HCT116 (cell line): ENCODE measurements at regions not wholly inside any gene's neighbourhood (a gene's known extent, or its start where the extent isn't known, plus 50 kb on each side); places are given as distances from the start of the nearest gene placed in this dataset.

Experiments used
- ATAC-seq: fragments of 200-7000 bp; cut with Tn5 transposase; 2 replicates; pipeline ENCODE4 v1.9.1; 2020; ENCODE audit warnings: mild to moderate bottlenecking, moderate library complexity
- BruUV-seq: library from RNA; stranded (reverse); fragments of 400-500 nt; replicated peaks from 2 replicates; lab custom pipeline; 2021; lab: Mats Ljungman, UMichigan
- CTCF ChIA-PET: fragments of 300-600 bp; sonication (Branson Sonifier 250); formaldehyde crosslinking; loops from one replicate; lab custom pipeline; 2021; ENCODE audit warnings: antibody characterized with exemption; lab: Charles Lee
- POLR2A ChIA-PET: fragments of 300-600, 350-600 bp; sonication (Branson Sonifier 250); formaldehyde crosslinking; loops from one replicate; lab custom pipeline; 2021; ENCODE audit warnings: antibody characterized with exemption; lab: Charles Lee
- RAD21 ChIA-PET, 2 experiments: fragments of 300-600 bp; sonication (Branson Sonifier 250); formaldehyde crosslinking; loops; one replicate each; lab custom pipeline; 2023; ENCODE audit warnings: low total read pairs in 2 of 2; ENCODE audit not compliant: uncharacterized antibody in 2 of 2, unreplicated experiment in 2 of 2, low non-redundant PET in 1 of 2; lab: Charles Lee
- DNase-seq: peaks from one replicate; pipeline ENCODE4 v3.0.0-alpha.2; 2010; ENCODE audit warnings: low read depth, low spot score
- H2AFZ ChIP-seq: fragments of 200-600 bp; shearing (Covaris generic), sonication (generic); 2 replicates; pipeline ENCODE4 v1.6.1; 2017; ENCODE audit warnings: low read depth, mixed run types, mixed read lengths, antibody characterized with exemption, low read length; ENCODE audit not compliant: poor library complexity, severe bottlenecking
- H3K27ac ChIP-seq: 2 replicates; pipeline ENCODE4 v1.5.1; 2012; ENCODE audit warnings: low read depth, low read length
- H3K27me3 ChIP-seq: fragments of 200-600 bp; sonication (generic); 2 replicates; pipeline ENCODE4 v1.6.1; 2016; ENCODE audit warnings: mixed run types, low read length, mixed read lengths; ENCODE audit not compliant: insufficient read depth
- H3K36me3 ChIP-seq, 2 experiments: fragments of 200-500 bp in 1 of 2; fragments of 200-600 bp in 1 of 2; sonication (Bioruptor generic) in 1 of 2; sonication (generic) in 1 of 2; 2 replicates each; pipeline versions ENCODE4 v1.5.1 to v1.6.1; 2014 to 2016; ENCODE audit warnings: low read length in 2 of 2, inconsistent platforms in 1 of 2, mixed read lengths in 1 of 2, mixed run types in 1 of 2; ENCODE audit not compliant: insufficient read depth in 2 of 2, control insufficient read depth in 1 of 2
- H3K4me1 ChIP-seq, 2 experiments: fragments of 200-600 bp in 1 of 2; sonication (generic) in 1 of 2; 2 replicates each; pipeline versions ENCODE4 v1.5.1 to v1.6.1; 2012 to 2017; ENCODE audit warnings: low read length in 2 of 2, inconsistent platforms in 1 of 2, mild to moderate bottlenecking in 1 of 2, mixed read lengths in 1 of 2, mixed run types in 1 of 2, moderate library complexity in 1 of 2; ENCODE audit not compliant: insufficient read depth in 2 of 2, control insufficient read depth in 1 of 2
- H3K4me2 ChIP-seq: fragments of 200-600 bp; sonication (generic); 2 replicates; pipeline ENCODE4 v1.6.1; 2017; ENCODE audit warnings: mixed run types, low read length, mixed read lengths
- H3K4me3 ChIP-seq, 2 experiments: fragments of 200-600 bp in 1 of 2; sonication (generic) in 1 of 2; replicated peaks in 1 of 2; 2 replicates each; pipeline ENCODE4 v1.5.1; 2011 to 2016; ENCODE audit warnings: low read length in 2 of 2, control low read depth in 1 of 2, low read depth in 1 of 2, mild to moderate bottlenecking in 1 of 2, mixed read lengths in 1 of 2, mixed run types in 1 of 2
- H3K79me2 ChIP-seq: fragments of 200-600 bp; sonication (generic); 2 replicates; pipeline ENCODE4 v1.6.1; 2017; ENCODE audit warnings: mild to moderate bottlenecking, mixed run types, low read length, moderate library complexity, mixed read lengths; ENCODE audit not compliant: insufficient read depth
- H3K9ac ChIP-seq: fragments of 200-600 bp; sonication (generic); 2 replicates; pipeline ENCODE4 v1.6.1; 2016; ENCODE audit warnings: low read length, mixed read lengths
- H3K9me2 ChIP-seq: fragments of 200-600 bp; sonication (generic), shearing (Covaris generic); 2 replicates; pipeline ENCODE4 v1.6.1; 2017; ENCODE audit warnings: mixed run types, mild to moderate bottlenecking, moderate library complexity; ENCODE audit not compliant: insufficient read depth
- H3K9me3 ChIP-seq, 2 experiments: fragments of 200-500 bp in 1 of 2; fragments of 200-600 bp in 1 of 2; sonication (Bioruptor generic) in 1 of 2; sonication (generic) in 1 of 2; 2 replicates each; pipeline ENCODE4 v1.6.1; 2014 to 2017; ENCODE audit warnings: low read length in 2 of 2, mixed read lengths in 2 of 2, inconsistent platforms in 1 of 2, low read depth in 1 of 2, mild to moderate bottlenecking in 1 of 2, mixed run types in 1 of 2, moderate library complexity in 1 of 2; ENCODE audit not compliant: control insufficient read depth in 1 of 2, insufficient read depth in 1 of 2
- H4K20me1 ChIP-seq: fragments of 200-600 bp; sonication (generic), shearing (Covaris generic); 2 replicates; pipeline ENCODE4 v1.6.1; 2017; ENCODE audit warnings: mixed run types, mild to moderate bottlenecking, moderate library complexity; ENCODE audit not compliant: insufficient read depth
- CBX3 ChIP-seq: IDR thresholded peaks from 2 replicates; pipeline ENCODE4 v1.6.1; 2012; ENCODE audit warnings: low read depth
- EGR1 ChIP-seq: IDR thresholded peaks from 2 replicates; pipeline ENCODE4 v1.6.1; 2012; ENCODE audit warnings: low read depth
- ELF1 ChIP-seq: IDR thresholded peaks from 2 replicates; pipeline ENCODE4 v1.6.1; 2012; ENCODE audit warnings: low read depth, borderline replicate concordance
- EZH2 ChIP-seq: fragments of 200-600 bp; sonication (generic); IDR thresholded peaks from 2 replicates; pipeline ENCODE4 v1.6.1; 2017; ENCODE audit warnings: antibody characterized with exemption, mixed run types
- FOSL1 ChIP-seq: IDR thresholded peaks from 2 replicates; pipeline ENCODE4 v1.6.1; 2012; ENCODE audit warnings: low read depth
- JUND ChIP-seq: IDR thresholded peaks from 2 replicates; pipeline ENCODE4 v1.6.1; 2012
- POLR2A ChIP-seq: IDR thresholded peaks from 2 replicates; pipeline ENCODE4 v1.7.0; 2011; ENCODE audit warnings: borderline replicate concordance; ENCODE audit not compliant: insufficient read depth, insufficient read length; ENCODE audit errors: extremely low read depth
- RAD21 ChIP-seq: IDR thresholded peaks from 2 replicates; pipeline ENCODE4 v1.6.1; 2012; ENCODE audit warnings: low read depth, mild to moderate bottlenecking
- SIN3A ChIP-seq: IDR thresholded peaks from 2 replicates; pipeline ENCODE4 v1.6.1; 2012; ENCODE audit warnings: low read depth
- SP1 ChIP-seq: IDR thresholded peaks from 2 replicates; pipeline ENCODE4 v1.6.1; 2012; ENCODE audit warnings: low read depth
- SRF ChIP-seq: IDR thresholded peaks from 2 replicates; pipeline ENCODE4 v1.6.1; 2012; ENCODE audit warnings: low read depth
- ZFX ChIP-seq: fragments of 450-650 bp; IDR thresholded peaks from 2 replicates; pipeline ENCODE4 v1.6.1; 2017
- ZNF274 ChIP-seq: fragments of 200-500 bp; sonication (Bioruptor generic); IDR thresholded peaks from 2 replicates; pipeline ENCODE4 v1.6.1; 2014; ENCODE audit warnings: mild to moderate bottlenecking, low read depth, low read length, inconsistent platforms
- intact Hi-C: fragments of 100-400 bp; cut with micrococcal nuclease; formaldehyde crosslinking; loops from 2 replicates; pipeline ENCODE4 v1.10.0; 2022
- TF ChIP-seq, protein P1 (sequence below): IDR thresholded peaks from 2 replicates; pipeline ENCODE4 v1.6.1; 2012
- TF ChIP-seq, protein P2 (sequence below): IDR thresholded peaks from 2 replicates; pipeline ENCODE4 v1.6.1; 2012
- TF ChIP-seq, protein P3 (sequence below), 3 experiments: fragments of 200-600 bp in 1 of 3; sonication (generic) in 1 of 3; IDR thresholded peaks in 2 of 3; conservative IDR thresholded peaks in 1 of 3; 2 replicates each; pipeline ENCODE4 v1.5.1; 2012 to 2017; ENCODE audit warnings: low read depth in 2 of 3, low read length in 2 of 3, antibody characterized with exemption in 1 of 3, borderline replicate concordance in 1 of 3, control low read depth in 1 of 3, mild to moderate bottlenecking in 1 of 3, mixed read lengths in 1 of 3, mixed run types in 1 of 3, moderate library complexity in 1 of 3; ENCODE audit not compliant: insufficient read depth in 1 of 3

DNA sequence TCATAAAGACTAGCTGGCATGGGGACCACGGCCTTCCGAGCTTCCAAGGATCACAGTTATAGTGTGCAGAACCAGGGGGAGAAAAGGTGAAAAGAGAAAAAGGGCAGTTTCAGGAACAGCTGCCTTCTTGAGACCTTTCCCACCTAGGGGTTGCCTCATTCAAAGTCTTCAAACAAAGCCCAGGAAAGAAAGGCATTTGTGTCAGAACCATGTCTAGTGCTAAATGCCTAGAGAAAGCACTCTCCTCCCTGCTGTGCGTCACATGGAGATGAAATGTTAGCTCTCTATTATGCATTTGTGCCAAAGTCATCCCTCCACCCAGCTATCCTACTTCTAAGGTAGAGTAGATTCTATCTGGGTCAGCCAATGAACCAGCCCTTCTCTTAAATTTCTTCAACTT lies 1037.3 kb upstream of the WWC1 start:
- H3K4me3 ChIP-seq: no peak overlapping the region
- intact Hi-C loops: no loop called here
- BruUV-seq: no TSS peak
- H3K9me3 ChIP-seq: peaks cover 0 to 15% of the 10 kb centered on the region in 2 experiments; a peak in 2 of 4 replicates
- H3K4me1 ChIP-seq: no peaks in the 10 kb centered on the region
- no peak overlapping the region for H3K9ac ChIP-seq
- no peaks in the 10 kb centered on the region for H3K79me2 ChIP-seq
- ChIA-PET RAD21 (no interaction called here), CTCF (no interaction called here), POLR2A (no interaction called here)
- no peak for DNase-seq
- no peaks in the 10 kb centered on the region for H3K36me3 ChIP-seq
- no peaks in the 10 kb centered on the region for H3K9me2 ChIP-seq
- H4K20me1 ChIP-seq: no peaks in the 10 kb centered on the region
- H3K27me3 ChIP-seq: no peaks in the 10 kb centered on the region
- no peak overlapping the region for H3K4me2 ChIP-seq
- no peak overlapping the region for H2AFZ ChIP-seq
- ATAC-seq: no peak
- TF ChIP-seq POLR2A (no peak), CBX3 (no peak), FOSL1 (no peak), EGR1 (no peak), EZH2 (no peak), SP1 (no peak), ZNF274 (no peak), SRF (no peak)
- TF ChIP-seq, protein P1, sequence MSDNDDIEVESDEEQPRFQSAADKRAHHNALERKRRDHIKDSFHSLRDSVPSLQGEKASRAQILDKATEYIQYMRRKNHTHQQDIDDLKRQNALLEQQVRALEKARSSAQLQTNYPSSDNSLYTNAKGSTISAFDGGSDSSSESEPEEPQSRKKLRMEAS: no peak
- TF ChIP-seq, protein P2, sequence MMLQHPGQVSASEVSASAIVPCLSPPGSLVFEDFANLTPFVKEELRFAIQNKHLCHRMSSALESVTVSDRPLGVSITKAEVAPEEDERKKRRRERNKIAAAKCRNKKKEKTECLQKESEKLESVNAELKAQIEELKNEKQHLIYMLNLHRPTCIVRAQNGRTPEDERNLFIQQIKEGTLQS: no peak
- no peak overlapping the region for H3K27ac ChIP-seq

DNA sequence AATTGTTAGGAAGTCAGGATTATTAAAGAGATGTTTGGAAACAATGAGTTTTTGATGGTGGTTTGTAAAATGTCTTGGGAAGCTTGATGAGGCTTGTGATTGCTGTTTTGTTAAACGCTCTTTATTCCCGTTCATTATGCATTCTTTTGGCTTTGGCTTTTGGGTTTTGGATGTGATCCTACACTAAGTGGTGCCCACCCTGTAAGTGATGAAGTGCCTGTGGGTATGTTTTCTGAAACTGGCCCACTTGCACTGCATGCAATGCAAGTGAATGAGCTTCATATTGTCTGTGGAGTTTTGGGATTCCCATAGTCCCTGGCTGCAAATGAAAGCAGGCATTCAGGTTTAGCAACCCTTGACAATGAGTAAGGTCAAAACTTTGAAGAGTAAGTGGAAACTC lies 1035.5 kb upstream of the WWC1 start:
- Histone ChIP-seq H3K27ac (no peak overlapping the region), H3K4me3 (no peak overlapping the region), H2AFZ (no peak overlapping the region), H3K27me3 (no peaks in the 10 kb centered on the region), H3K36me3 (no peaks in the 10 kb centered on the region), H3K4me1 (no peaks in the 10 kb centered on the region), H3K9me3 (peaks cover 0 to 11% of the 10 kb centered on the region in 2 experiments; a peak in 2 of 4 replicates), H3K9ac (no peak overlapping the region), H4K20me1 (no peaks in the 10 kb centered on the region), H3K4me2 (no peak overlapping the region), H3K79me2 (no peaks in the 10 kb centered on the region), H3K9me2 (no peaks in the 10 kb centered on the region)
- TF ChIP-seq FOSL1 (no peak), JUND (no peak), RAD21 (no peak), ZNF274 (no peak), EZH2 (no peak), SIN3A (no peak), ELF1 (no peak), SP1 (no peak), ZFX (no peak)
- TF ChIP-seq, protein P3, sequence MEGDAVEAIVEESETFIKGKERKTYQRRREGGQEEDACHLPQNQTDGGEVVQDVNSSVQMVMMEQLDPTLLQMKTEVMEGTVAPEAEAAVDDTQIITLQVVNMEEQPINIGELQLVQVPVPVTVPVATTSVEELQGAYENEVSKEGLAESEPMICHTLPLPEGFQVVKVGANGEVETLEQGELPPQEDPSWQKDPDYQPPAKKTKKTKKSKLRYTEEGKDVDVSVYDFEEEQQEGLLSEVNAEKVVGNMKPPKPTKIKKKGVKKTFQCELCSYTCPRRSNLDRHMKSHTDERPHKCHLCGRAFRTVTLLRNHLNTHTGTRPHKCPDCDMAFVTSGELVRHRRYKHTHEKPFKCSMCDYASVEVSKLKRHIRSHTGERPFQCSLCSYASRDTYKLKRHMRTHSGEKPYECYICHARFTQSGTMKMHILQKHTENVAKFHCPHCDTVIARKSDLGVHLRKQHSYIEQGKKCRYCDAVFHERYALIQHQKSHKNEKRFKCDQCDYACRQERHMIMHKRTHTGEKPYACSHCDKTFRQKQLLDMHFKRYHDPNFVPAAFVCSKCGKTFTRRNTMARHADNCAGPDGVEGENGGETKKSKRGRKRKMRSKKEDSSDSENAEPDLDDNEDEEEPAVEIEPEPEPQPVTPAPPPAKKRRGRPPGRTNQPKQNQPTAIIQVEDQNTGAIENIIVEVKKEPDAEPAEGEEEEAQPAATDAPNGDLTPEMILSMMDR (IDR thresholded peaks at IDR 0.05 in 2 of 3, conservative IDR thresholded peaks at IDR 0.05 in 1 of 3; ENCODE audit: borderline replicate concordance in 1 of 3, insufficient read depth in 1 of 3, low read depth in 2 of 3, low read length in 2 of 3): no peak
- TF ChIP-seq, protein P2: no peak
- TF ChIP-seq, protein P1: no peak
- no TSS peak for BruUV-seq
- ATAC-seq (no peak), DNase-seq (no peak)
- intact Hi-C loops: no loop called here
- CTCF ChIA-PET: no interaction called here
- POLR2A ChIA-PET: no interaction called here
- RAD21 ChIA-PET: no interaction called here
